Right lobe of liver (tissue), 4 donors: ENCODE measurements at regions not wholly inside any gene's neighbourhood (a gene's known extent, or its start where the extent isn't known, plus 50 kb on each side); places are given as distances from the start of the nearest gene placed in this dataset.

Experiments
- POLR2A ChIP-seq: fragments of 450-650 bp; IDR thresholded peaks from one replicate; pipeline ENCODE4 v1.6.1; 2017; ENCODE audit warnings: antibody characterized with exemption, mild to moderate bottlenecking
- TF ChIP-seq, protein P1 (sequence below), 4 donors: fragments of 200-600 bp in 3 of 4; fragments of 450-650 bp in 1 of 4; IDR thresholded peaks; one replicate each; pipeline versions ENCODE4 v1.5.1 to v1.8.0; 2016 to 2022; ENCODE audit warnings: antibody characterized with exemption in 4 of 4, mild to moderate bottlenecking in 2 of 4
- donor health status: DM: no; HTN: no; CAD: no.
- donor health status: DM: no; HTN: no; CAD: no.
- donor health status: DM: no; HTN: yes; CAD: no.

DNA sequence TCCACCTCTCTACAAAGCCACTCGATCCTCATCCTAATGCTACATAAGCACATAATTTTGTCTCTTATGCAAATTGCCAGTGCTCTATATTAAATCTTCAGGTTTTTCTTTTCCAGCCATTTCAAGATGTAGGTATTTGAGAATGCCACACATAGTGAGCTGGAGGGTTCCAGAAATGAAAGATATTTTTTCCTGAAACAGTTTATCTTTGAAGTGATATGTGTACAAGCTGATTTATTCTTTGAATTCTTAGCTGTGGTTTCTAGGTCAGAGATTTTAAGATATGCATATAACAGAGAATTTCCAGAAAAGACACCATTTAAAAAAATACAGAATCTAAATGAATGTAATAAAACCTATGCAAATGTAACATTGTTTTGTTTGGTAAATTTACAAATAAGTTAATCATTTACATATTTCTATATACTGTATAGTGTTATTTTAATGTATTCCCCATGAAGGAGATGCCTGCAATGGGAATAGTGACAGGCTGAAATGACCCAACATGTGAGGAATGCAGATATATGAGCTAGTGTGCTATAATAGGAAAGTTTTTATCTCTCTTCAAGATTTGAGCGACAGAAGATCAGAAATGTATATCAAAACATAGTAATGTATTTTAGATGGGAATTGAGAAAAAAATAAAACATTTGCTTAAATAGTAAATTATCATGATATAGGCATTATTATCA is 570.2 kb downstream of the SLITRK1 start:
- TF ChIP-seq, protein P1, sequence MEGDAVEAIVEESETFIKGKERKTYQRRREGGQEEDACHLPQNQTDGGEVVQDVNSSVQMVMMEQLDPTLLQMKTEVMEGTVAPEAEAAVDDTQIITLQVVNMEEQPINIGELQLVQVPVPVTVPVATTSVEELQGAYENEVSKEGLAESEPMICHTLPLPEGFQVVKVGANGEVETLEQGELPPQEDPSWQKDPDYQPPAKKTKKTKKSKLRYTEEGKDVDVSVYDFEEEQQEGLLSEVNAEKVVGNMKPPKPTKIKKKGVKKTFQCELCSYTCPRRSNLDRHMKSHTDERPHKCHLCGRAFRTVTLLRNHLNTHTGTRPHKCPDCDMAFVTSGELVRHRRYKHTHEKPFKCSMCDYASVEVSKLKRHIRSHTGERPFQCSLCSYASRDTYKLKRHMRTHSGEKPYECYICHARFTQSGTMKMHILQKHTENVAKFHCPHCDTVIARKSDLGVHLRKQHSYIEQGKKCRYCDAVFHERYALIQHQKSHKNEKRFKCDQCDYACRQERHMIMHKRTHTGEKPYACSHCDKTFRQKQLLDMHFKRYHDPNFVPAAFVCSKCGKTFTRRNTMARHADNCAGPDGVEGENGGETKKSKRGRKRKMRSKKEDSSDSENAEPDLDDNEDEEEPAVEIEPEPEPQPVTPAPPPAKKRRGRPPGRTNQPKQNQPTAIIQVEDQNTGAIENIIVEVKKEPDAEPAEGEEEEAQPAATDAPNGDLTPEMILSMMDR (IDR thresholded peaks at IDR 0.05): no peak
- TF ChIP-seq POLR2A: no peak
